H9 (cell line): ENCODE measurements at regions not wholly inside any gene's neighbourhood (a gene's known extent, or its start where the extent isn't known, plus 50 kb on each side); places are given as distances from the start of the nearest gene placed in this dataset.

Experiments
- DNase-seq: peaks from one replicate; pipeline ENCODE4 v3.0.0-alpha.2; 2017
- H2AFZ ChIP-seq: one replicate; pipeline ENCODE4 v1.6.1; 2013; ENCODE audit warnings: mild to moderate bottlenecking, low read length, control low read depth, moderate library complexity
- H2AK5ac ChIP-seq: 2 replicates; pipeline ENCODE4 v1.6.1; 2013; ENCODE audit warnings: low read length, control low read depth, mixed read lengths; ENCODE audit not compliant: insufficient read length
- H2BK120ac ChIP-seq: one replicate; pipeline ENCODE4 v1.6.1; 2013; ENCODE audit warnings: low read depth, mild to moderate bottlenecking, low read length, control low read depth, inconsistent platforms; ENCODE audit not compliant: poor library complexity, severe bottlenecking
- H2BK12ac ChIP-seq: 2 replicates; pipeline ENCODE4 v1.6.1; 2013; ENCODE audit warnings: low read length, control low read depth, mixed read lengths, low read depth; ENCODE audit not compliant: insufficient read length
- H2BK15ac ChIP-seq: 2 replicates; pipeline ENCODE4 v1.6.1; 2013; ENCODE audit warnings: low read depth, low read length, control low read depth
- H2BK20ac ChIP-seq: one replicate; pipeline ENCODE4 v1.6.1; 2013; ENCODE audit warnings: low read depth, mild to moderate bottlenecking, low read length, control low read depth, inconsistent platforms; ENCODE audit not compliant: poor library complexity, severe bottlenecking
- H2BK5ac ChIP-seq: 2 replicates; pipeline ENCODE4 v1.6.1; 2013; ENCODE audit warnings: low read length, control low read depth, mixed read lengths; ENCODE audit not compliant: insufficient read length
- H3K14ac ChIP-seq: 2 replicates; pipeline ENCODE4 v1.6.1; 2013; ENCODE audit warnings: low read length, control low read depth; ENCODE audit not compliant: insufficient read depth
- H3K18ac ChIP-seq: 2 replicates; pipeline ENCODE4 v1.6.1; 2013; ENCODE audit warnings: low read depth, mild to moderate bottlenecking, mixed read lengths, low read length, control low read depth; ENCODE audit not compliant: insufficient read length
- H3K23ac ChIP-seq: 2 replicates; pipeline ENCODE4 v1.6.1; 2013; ENCODE audit warnings: low read length, control low read depth, mixed read lengths, low read depth; ENCODE audit not compliant: insufficient read length
- H3K23me2 ChIP-seq: 2 replicates; pipeline ENCODE4 v1.6.1; 2013; ENCODE audit warnings: low read depth, mild to moderate bottlenecking, mixed read lengths, low read length, control low read depth; ENCODE audit not compliant: insufficient read length, poor library complexity, severe bottlenecking
- H3K27ac ChIP-seq: 2 replicates; pipeline ENCODE4 v1.5.1; 2013; ENCODE audit warnings: low read length, control low read depth, mixed read lengths, low read depth; ENCODE audit not compliant: insufficient read length
- H3K27me3 ChIP-seq: 2 replicates; pipeline ENCODE4 v1.6.1; 2013; ENCODE audit warnings: low read length, control low read depth, inconsistent platforms; ENCODE audit not compliant: insufficient read depth
- H3K4ac ChIP-seq: 2 replicates; pipeline ENCODE4 v1.6.1; 2013; ENCODE audit warnings: low read depth, mild to moderate bottlenecking, control low read depth, inconsistent platforms, low read length, moderate library complexity
- H3K4me1 ChIP-seq: 2 replicates; pipeline ENCODE4 v1.6.1; 2013; ENCODE audit warnings: low read length, control low read depth, inconsistent platforms; ENCODE audit not compliant: insufficient read depth
- H3K4me2 ChIP-seq: 2 replicates; pipeline ENCODE4 v1.6.1; 2013; ENCODE audit warnings: low read length, control low read depth, mixed read lengths; ENCODE audit not compliant: insufficient read length, insufficient read depth
- H3K56ac ChIP-seq: 2 replicates; pipeline ENCODE4 v1.6.1; 2013; ENCODE audit warnings: low read depth, mild to moderate bottlenecking, mixed read lengths, low read length, control low read depth; ENCODE audit not compliant: insufficient read length
- H3K79me1 ChIP-seq: 2 replicates; pipeline ENCODE4 v1.6.1; 2013; ENCODE audit warnings: low read depth, mild to moderate bottlenecking, moderate library complexity, low read length, control low read depth, inconsistent platforms; ENCODE audit not compliant: insufficient read depth, poor library complexity, severe bottlenecking
- H3K79me2 ChIP-seq: 2 replicates; pipeline ENCODE4 v1.6.1; 2013; ENCODE audit warnings: low read length, control low read depth, inconsistent platforms; ENCODE audit not compliant: insufficient read depth
- H3K9ac ChIP-seq: 2 replicates; pipeline ENCODE4 v1.6.1; 2013; ENCODE audit warnings: low read length, control low read depth, mixed read lengths; ENCODE audit not compliant: insufficient read length; ENCODE audit errors: extremely low read depth
- H3K9me3 ChIP-seq: one replicate; pipeline ENCODE4 v1.6.1; 2013; ENCODE audit warnings: low read depth, low read length, inconsistent platforms; ENCODE audit not compliant: control insufficient read depth
- H3T11ph ChIP-seq: one replicate; pipeline ENCODE4 v1.6.1; 2013; ENCODE audit warnings: mild to moderate bottlenecking, low read length, control low read depth, inconsistent platforms
- H4K20me1 ChIP-seq: one replicate; pipeline ENCODE4 v1.6.1; 2013; ENCODE audit not compliant: control insufficient read depth, insufficient read length, insufficient read depth
- H4K5ac ChIP-seq: 2 replicates; pipeline ENCODE4 v1.6.1; 2013; ENCODE audit warnings: low read depth, mild to moderate bottlenecking, mixed read lengths, low read length, control low read depth; ENCODE audit not compliant: insufficient read length
- H4K8ac ChIP-seq: replicated peaks from 2 replicates; pipeline ENCODE4 v1.6.1; 2013; ENCODE audit warnings: low read length, control low read depth, mixed read lengths, low read depth; ENCODE audit not compliant: insufficient read length
- H4K91ac ChIP-seq: 2 replicates; pipeline ENCODE4 v1.6.1; 2013; ENCODE audit warnings: low read depth, mild to moderate bottlenecking, moderate library complexity, mixed read lengths, low read length, control low read depth; ENCODE audit not compliant: insufficient read length
- H3K27ac Mint-ChIP-seq, 3 experiments: 2 replicates in 2 of 3; 3 replicates in 1 of 3; pipeline ENCODE4 v1.8.0; 2020 to 2021; ENCODE audit warnings: mixed read lengths in 3 of 3, mild to moderate bottlenecking in 1 of 3, moderate library complexity in 1 of 3
- H3K27me3 Mint-ChIP-seq: 2 replicates; pipeline ENCODE4 v1.8.0; 2021; ENCODE audit warnings: low read depth, mild to moderate bottlenecking, moderate library complexity, mixed read lengths
- H3K36me3 Mint-ChIP-seq, 3 experiments: 2 replicates in 2 of 3; 3 replicates in 1 of 3; pipeline ENCODE4 v1.8.0; 2020 to 2021; ENCODE audit warnings: low read depth in 3 of 3, mixed read lengths in 3 of 3; ENCODE audit not compliant: insufficient read depth in 1 of 3
- H3K4me1 Mint-ChIP-seq, 2 experiments: 2 replicates each; pipeline ENCODE4 v1.8.0; 2020; ENCODE audit warnings: mixed read lengths in 2 of 2
- H3K4me3 Mint-ChIP-seq, 2 experiments: 2 replicates in 1 of 2; 3 replicates in 1 of 2; pipeline ENCODE4 v1.8.0; 2020 to 2021; ENCODE audit warnings: mild to moderate bottlenecking in 2 of 2, mixed read lengths in 2 of 2, moderate library complexity in 1 of 2
- H3K9me3 Mint-ChIP-seq, 2 experiments: 2 replicates in 1 of 2; 3 replicates in 1 of 2; pipeline ENCODE4 v1.8.0; 2020; ENCODE audit warnings: mild to moderate bottlenecking in 2 of 2, mixed read lengths in 2 of 2, moderate library complexity in 1 of 2
- TF ChIP-seq, protein P1 (sequence below): fragments of 200-600 bp; sonication (generic); conservative IDR thresholded peaks from 3 replicates; pipeline ENCODE4 v1.8.0; 2021; ENCODE audit warnings: antibody characterized with exemption, mild to moderate bottlenecking

DNA sequence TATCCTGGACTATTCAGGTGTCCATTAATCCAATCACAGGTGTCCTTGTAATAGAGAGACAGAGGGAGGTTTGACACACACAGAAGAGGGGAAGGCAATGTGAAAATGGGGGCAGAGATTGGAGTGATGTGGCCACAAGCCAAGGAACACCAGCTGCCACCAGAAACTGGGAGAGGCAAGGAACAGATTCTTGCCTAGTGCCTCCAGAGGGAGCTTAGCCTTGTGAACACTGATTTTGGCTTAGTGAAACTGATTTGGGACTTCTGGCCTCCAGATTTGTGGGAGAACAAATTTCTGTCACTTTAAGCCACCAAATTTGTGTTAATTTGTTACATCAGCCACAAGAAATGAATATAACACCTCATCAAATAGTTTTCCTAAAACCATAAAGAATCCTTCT, 416.2 kb downstream of the ENC1 start:
- H3K4me1 ChIP-seq: no peaks in the 10 kb centered on the region
- no peak overlapping the region for H3K18ac ChIP-seq
- no peak for DNase-seq
- no peak overlapping the region for H3T11ph ChIP-seq
- H2AK5ac ChIP-seq: no peak overlapping the region
- no peak overlapping the region for H3K9ac ChIP-seq
- no peak overlapping the region for H3K4me3 Mint-ChIP-seq
- no peak overlapping the region for H2AFZ ChIP-seq
- no peak overlapping the region for H3K4me2 ChIP-seq
- H3K27ac ChIP-seq: no peak overlapping the region
- no peak overlapping the region for H3K23ac ChIP-seq
- no peak overlapping the region for H4K91ac ChIP-seq
- H3K79me2 ChIP-seq: no peaks in the 10 kb centered on the region
- peaks cover 10 to 21% (median 16%) of the 10 kb centered on the region in 3 experiments for H3K36me3 Mint-ChIP-seq
- no peaks in the 10 kb centered on the region for H3K27me3 ChIP-seq
- no peak overlapping the region for H2BK5ac ChIP-seq
- H2BK12ac ChIP-seq: no peak overlapping the region
- no peak overlapping the region for H3K14ac ChIP-seq
- H3K23me2 ChIP-seq: no peaks in the 10 kb centered on the region
- peaks cover 5% of the 10 kb centered on the region for H3K9me3 ChIP-seq
- no peak overlapping the region for H4K5ac ChIP-seq
- H3K4me1 Mint-ChIP-seq: no peaks in the 10 kb centered on the region
- no peak overlapping the region for H3K4ac ChIP-seq
- peaks cover 31 to 37% of the 10 kb centered on the region in 2 experiments for H3K9me3 Mint-ChIP-seq
- H3K56ac ChIP-seq: no peak overlapping the region
- no peaks in the 10 kb centered on the region for H4K20me1 ChIP-seq
- no peak overlapping the region for H2BK20ac ChIP-seq
- H3K27ac Mint-ChIP-seq: no peak overlapping the region
- H4K8ac ChIP-seq: no peak overlapping the region
- no peak overlapping the region for H2BK15ac ChIP-seq
- TF ChIP-seq, protein P1, sequence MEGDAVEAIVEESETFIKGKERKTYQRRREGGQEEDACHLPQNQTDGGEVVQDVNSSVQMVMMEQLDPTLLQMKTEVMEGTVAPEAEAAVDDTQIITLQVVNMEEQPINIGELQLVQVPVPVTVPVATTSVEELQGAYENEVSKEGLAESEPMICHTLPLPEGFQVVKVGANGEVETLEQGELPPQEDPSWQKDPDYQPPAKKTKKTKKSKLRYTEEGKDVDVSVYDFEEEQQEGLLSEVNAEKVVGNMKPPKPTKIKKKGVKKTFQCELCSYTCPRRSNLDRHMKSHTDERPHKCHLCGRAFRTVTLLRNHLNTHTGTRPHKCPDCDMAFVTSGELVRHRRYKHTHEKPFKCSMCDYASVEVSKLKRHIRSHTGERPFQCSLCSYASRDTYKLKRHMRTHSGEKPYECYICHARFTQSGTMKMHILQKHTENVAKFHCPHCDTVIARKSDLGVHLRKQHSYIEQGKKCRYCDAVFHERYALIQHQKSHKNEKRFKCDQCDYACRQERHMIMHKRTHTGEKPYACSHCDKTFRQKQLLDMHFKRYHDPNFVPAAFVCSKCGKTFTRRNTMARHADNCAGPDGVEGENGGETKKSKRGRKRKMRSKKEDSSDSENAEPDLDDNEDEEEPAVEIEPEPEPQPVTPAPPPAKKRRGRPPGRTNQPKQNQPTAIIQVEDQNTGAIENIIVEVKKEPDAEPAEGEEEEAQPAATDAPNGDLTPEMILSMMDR: no peak
- H3K27me3 Mint-ChIP-seq: no peaks in the 10 kb centered on the region; the same call in 1 of the 2 replicates
- no peak overlapping the region for H2BK120ac ChIP-seq
- no peaks in the 10 kb centered on the region for H3K79me1 ChIP-seq
